A549 (cell line): ENCODE measurements at regions not wholly inside any gene's neighbourhood (a gene's known extent, or its start where the extent isn't known, plus 50 kb on each side); places are given as distances from the start of the nearest gene placed in this dataset.

ENCODE experiments used
- ATAC-seq, 2 experiments: fragments of 200-7000 bp in 1 of 2; fragments of >200 bp in 1 of 2; cut with Nextera tagmentation in 1 of 2; cut with Tn5 transposase in 1 of 2; 3 replicates each; pipeline versions ENCODE4 v1.8.0 to v1.9.1; 2018 to 2020; ENCODE audit warnings: mild to moderate bottlenecking in 1 of 2, moderate library complexity in 1 of 2
- CTCF ChIA-PET: fragments of 300-600 bp; sonication (Branson Sonifier 250); formaldehyde crosslinking; extraction: SDS; loops from one replicate; lab custom pipeline; 2021; ENCODE audit warnings: antibody characterized with exemption, inconsistent platforms; lab: Yijun Ruan, JAX
- POLR2A ChIA-PET: fragments of 350-600 bp; formaldehyde crosslinking; extraction: SDS; loops from one replicate; lab custom pipeline; 2021; ENCODE audit warnings: antibody characterized with exemption, inconsistent platforms; lab: Yijun Ruan, JAX
- DNase-seq, 2 experiments: peaks; one replicate each; pipeline versions ENCODE4 v3.0.0 to v3.0.0-alpha.2; 2011 to 2016; ENCODE audit warnings: low read depth in 1 of 2, low spot score in 1 of 2
- FAIRE-seq: peaks from 2 replicates; lab custom pipeline; 2011; peaks lifted over from hg19 to GRCh38; lab: Jason Lieb, UNC
- H3K27ac ChIP-seq, 2 experiments: fragments of >200 bp; sonication (Bioruptor Twin); formaldehyde crosslinking; 3 replicates each; pipeline ENCODE4 v1.5.1; 2016 to 2017
- H3K4me1 ChIP-seq: fragments of >200 bp; sonication (Bioruptor Twin); formaldehyde crosslinking; 3 replicates; pipeline ENCODE4 v1.6.1; 2016
- H3K4me2 ChIP-seq: fragments of >200 bp; sonication (Bioruptor Twin); formaldehyde crosslinking; 3 replicates; pipeline ENCODE4 v1.6.1; 2016
- H3K4me3 ChIP-seq: fragments of >200 bp; sonication (Bioruptor Twin); formaldehyde crosslinking; 3 replicates; pipeline ENCODE4 v1.5.1; 2016
- H3K9me3 ChIP-seq: fragments of >200 bp; sonication (Bioruptor Twin); formaldehyde crosslinking; 3 replicates; pipeline ENCODE4 v1.6.1; 2016
- BCL3 ChIP-seq: fragments of >200 bp; sonication (Bioruptor Twin); formaldehyde crosslinking; IDR thresholded peaks from 3 replicates; pipeline ENCODE4 v1.6.1; 2016
- CBX2 ChIP-seq: fragments of 200-600 bp; sonication (generic); IDR thresholded peaks from 2 replicates; pipeline ENCODE4 v1.6.1; 2016; ENCODE audit warnings: low read depth, mild to moderate bottlenecking, borderline replicate concordance
- CBX8 ChIP-seq: fragments of 200-600 bp; sonication (generic); IDR thresholded peaks from 2 replicates; pipeline ENCODE4 v1.6.1; 2016
- CHD2 ChIP-seq: fragments of 150-350 bp; IDR thresholded peaks from 2 replicates; pipeline ENCODE4 v1.6.1; 2014; ENCODE audit warnings: low read length; ENCODE audit not compliant: partially characterized antibody
- CHD4 ChIP-seq: fragments of 200-600 bp; sonication (generic); IDR thresholded peaks from 2 replicates; pipeline ENCODE4 v1.6.1; 2016; ENCODE audit warnings: antibody characterized with exemption, mild to moderate bottlenecking, borderline replicate concordance
- EHF ChIP-seq: fragments of 250-450 bp; sonication (Bioruptor Pico); IDR thresholded peaks from 2 replicates; pipeline ENCODE4 v1.5.0; 2020; ENCODE audit warnings: mild to moderate bottlenecking
- FOSL2 ChIP-seq, 2 experiments: fragments of 450-650 bp in 1 of 2; fragments of >200 bp in 1 of 2; sonication (Bioruptor Twin) in 1 of 2; formaldehyde crosslinking; IDR thresholded peaks; 2 replicates each; pipeline versions ENCODE4 v1.5.0 to v1.6.1; 2016 to 2020; ENCODE audit warnings: mild to moderate bottlenecking in 1 of 2, moderate library complexity in 1 of 2
- GATA3 ChIP-seq: IDR thresholded peaks from 2 replicates; pipeline ENCODE4 v1.6.1; 2012; ENCODE audit warnings: borderline replicate concordance
- HEYL ChIP-seq: fragments of 250-450 bp; sonication (Bioruptor Pico); IDR thresholded peaks from 2 replicates; pipeline ENCODE4 v1.8.0; 2021; ENCODE audit warnings: mild to moderate bottlenecking, moderate library complexity
- HOXB13 ChIP-seq: fragments of 250-450 bp; sonication (Bioruptor Pico); IDR thresholded peaks from 2 replicates; pipeline ENCODE4 v1.5.0; 2020; ENCODE audit warnings: low read depth, mild to moderate bottlenecking, moderate library complexity
- JUNB ChIP-seq: fragments of >200 bp; sonication (Bioruptor Twin); formaldehyde crosslinking; IDR thresholded peaks from 2 replicates; pipeline ENCODE4 v1.6.1; 2016
- MAFK ChIP-seq: fragments of 450-650 bp; IDR thresholded peaks from 2 replicates; pipeline ENCODE4 v1.6.1; 2014; ENCODE audit not compliant: partially characterized antibody
- NFE2L2 ChIP-seq: fragments of 150-350 bp; conservative IDR thresholded peaks from 2 replicates; pipeline ENCODE4 v1.6.1; 2014; ENCODE audit warnings: low read length
- PHF8 ChIP-seq: fragments of 200-600 bp; sonication (generic); IDR thresholded peaks from 2 replicates; pipeline ENCODE4 v1.6.1; 2016; ENCODE audit warnings: low read depth, mild to moderate bottlenecking, antibody characterized with exemption, moderate library complexity, borderline replicate concordance
- POLR2A ChIP-seq: IDR thresholded peaks from 2 replicates; pipeline ENCODE4 v1.6.1; 2012; ENCODE audit warnings: mild to moderate bottlenecking, low read length
- RCOR1 ChIP-seq: fragments of 150-350 bp; IDR thresholded peaks from 2 replicates; pipeline ENCODE4 v1.6.1; 2014; ENCODE audit warnings: antibody characterized with exemption, low read length, low read depth
- REST ChIP-seq: fragments of 200-600 bp; sonication (generic); IDR thresholded peaks from 2 replicates; pipeline ENCODE4 v1.6.1; 2016; ENCODE audit warnings: antibody characterized with exemption, mild to moderate bottlenecking, moderate library complexity
- RNF2 ChIP-seq: fragments of 200-600 bp; sonication (generic); IDR thresholded peaks from 2 replicates; pipeline ENCODE4 v1.6.1; 2016; ENCODE audit warnings: low read depth, mild to moderate bottlenecking, antibody characterized with exemption, moderate library complexity, borderline replicate concordance
- SREBF2 ChIP-seq: fragments of 450-650 bp; IDR thresholded peaks from 2 replicates; pipeline ENCODE4 v1.6.1; 2014; ENCODE audit warnings: mild to moderate bottlenecking, moderate library complexity
- TFCP2L1 ChIP-seq: fragments of 250-450 bp; sonication (Bioruptor Pico); IDR thresholded peaks from 2 replicates; pipeline ENCODE4 v1.5.0; 2021; ENCODE audit warnings: mild to moderate bottlenecking
- TP53 ChIP-seq: fragments of 250-450 bp; sonication (Bioruptor Pico); IDR thresholded peaks from 2 replicates; pipeline ENCODE4 v1.5.0; 2021; ENCODE audit warnings: mild to moderate bottlenecking, moderate library complexity
- ZC3H11A ChIP-seq: fragments of 450-650 bp; IDR thresholded peaks from 2 replicates; pipeline ENCODE4 v1.6.1; 2014; ENCODE audit warnings: antibody characterized with exemption, mild to moderate bottlenecking
- ZSCAN20 ChIP-seq: fragments of 250-450 bp; sonication (Bioruptor Pico); IDR thresholded peaks from 2 replicates; pipeline ENCODE4 v1.8.0; 2022; ENCODE audit warnings: mild to moderate bottlenecking, moderate library complexity
- WGBS: methylation state at CpG from one replicate; pipeline ENCODE4 v1.1.6; 2017; ENCODE audit errors: missing lambda C conversion rate; 5-methylcytosine and 5-hydroxymethylcytosine counted together
- TF ChIP-seq, protein P1 (sequence below): IDR thresholded peaks from 2 replicates; pipeline ENCODE4 v1.6.1; 2012
- TF ChIP-seq, protein P2 (sequence below): fragments of >200 bp; sonication (Bioruptor Twin); formaldehyde crosslinking; IDR thresholded peaks from 3 replicates; pipeline ENCODE4 v1.5.1; 2016
- TF ChIP-seq, protein P3 (sequence below): fragments of >200 bp; sonication (Bioruptor Twin); formaldehyde crosslinking; IDR thresholded peaks from 2 replicates; pipeline ENCODE4 v1.6.1; 2016

DNA sequence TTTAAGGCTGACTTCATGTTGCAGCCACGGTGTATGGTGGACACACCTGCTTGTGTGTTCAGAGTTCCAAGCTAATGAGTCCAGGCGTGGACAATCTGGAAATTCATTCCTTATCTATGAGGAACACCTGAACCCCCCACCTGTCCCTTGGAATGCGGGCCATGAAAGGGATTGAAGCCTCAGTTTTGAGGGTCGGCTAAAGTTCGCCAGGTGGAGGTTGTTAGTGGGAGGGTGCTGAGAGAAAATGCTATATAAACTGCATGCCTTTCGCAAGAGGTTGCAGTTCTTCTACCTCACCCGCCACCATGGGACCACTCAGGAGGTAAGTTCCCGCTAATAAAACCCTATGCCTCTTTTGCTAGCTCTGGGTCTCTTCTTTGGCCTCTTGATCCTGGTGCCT, 348.0 kb downstream of the BCL11B start (continued):
- TF ChIP-seq BCL3: no peak
- no peak for TF ChIP-seq CBX2
- TF ChIP-seq HOXB13 (CRISPR knock-in tag): no peak

- 52% methylated on average over 7 of the region's 7 CpGs for WGBS
- CTCF ChIA-PET: no interaction called here
These were observed 346.5 kb downstream of the BCL11B start for GRCh38 chr14:98925354-98926040.

GRCh38 chr14:98926146-98926545, 345.9 kb downstream of the BCL11B start:
- H3K4me1 ChIP-seq: peaks cover 15% of the 10 kb centered on the region
- DNase-seq (no peak), FAIRE-seq (no peak), ATAC-seq (no peak; a peak in 1 of 6 replicates)
- no peak overlapping the region for H3K4me3 ChIP-seq
- ChIA-PET POLR2A (no interaction called here), CTCF (no interaction called here)
- peak overlapping the region; percentile 42 to 74; a peak in 4 of 6 replicates for H3K27ac ChIP-seq
- 70% methylated on average over 7 of the region's 11 CpGs for WGBS
- H3K4me2 ChIP-seq: peak overlapping the region; percentile 22; the same call in 2 of the 3 replicates
- peaks cover 9% of the 10 kb centered on the region; the same call in 2 of the 3 replicates for H3K9me3 ChIP-seq
- TF ChIP-seq RNF2 (no peak), CHD4 (no peak), REST (no peak), CHD2 (no peak), TFCP2L1 (CRISPR knock-in tag) (no peak)
- TF ChIP-seq, protein P1, sequence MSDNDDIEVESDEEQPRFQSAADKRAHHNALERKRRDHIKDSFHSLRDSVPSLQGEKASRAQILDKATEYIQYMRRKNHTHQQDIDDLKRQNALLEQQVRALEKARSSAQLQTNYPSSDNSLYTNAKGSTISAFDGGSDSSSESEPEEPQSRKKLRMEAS: no peak
- TF ChIP-seq, protein P2, sequence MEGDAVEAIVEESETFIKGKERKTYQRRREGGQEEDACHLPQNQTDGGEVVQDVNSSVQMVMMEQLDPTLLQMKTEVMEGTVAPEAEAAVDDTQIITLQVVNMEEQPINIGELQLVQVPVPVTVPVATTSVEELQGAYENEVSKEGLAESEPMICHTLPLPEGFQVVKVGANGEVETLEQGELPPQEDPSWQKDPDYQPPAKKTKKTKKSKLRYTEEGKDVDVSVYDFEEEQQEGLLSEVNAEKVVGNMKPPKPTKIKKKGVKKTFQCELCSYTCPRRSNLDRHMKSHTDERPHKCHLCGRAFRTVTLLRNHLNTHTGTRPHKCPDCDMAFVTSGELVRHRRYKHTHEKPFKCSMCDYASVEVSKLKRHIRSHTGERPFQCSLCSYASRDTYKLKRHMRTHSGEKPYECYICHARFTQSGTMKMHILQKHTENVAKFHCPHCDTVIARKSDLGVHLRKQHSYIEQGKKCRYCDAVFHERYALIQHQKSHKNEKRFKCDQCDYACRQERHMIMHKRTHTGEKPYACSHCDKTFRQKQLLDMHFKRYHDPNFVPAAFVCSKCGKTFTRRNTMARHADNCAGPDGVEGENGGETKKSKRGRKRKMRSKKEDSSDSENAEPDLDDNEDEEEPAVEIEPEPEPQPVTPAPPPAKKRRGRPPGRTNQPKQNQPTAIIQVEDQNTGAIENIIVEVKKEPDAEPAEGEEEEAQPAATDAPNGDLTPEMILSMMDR: no peak

More at GRCh38 chr14:98925354-98926040, 346.5 kb downstream of the BCL11B start:
- H3K9me3 ChIP-seq: peaks cover 9% of the 10 kb centered on the region; the same call in 2 of the 3 replicates
- H3K4me1 ChIP-seq: peaks cover 15% of the 10 kb centered on the region
- ATAC-seq (no peak), DNase-seq (no peak), FAIRE-seq (no peak)
- peak overlapping the region in 1 of 2 experiments; percentile 74; a peak in 2 of 6 replicates for H3K27ac ChIP-seq
- no peak for TF ChIP-seq POLR2A
- no peak for TF ChIP-seq MAFK
- no peak for TF ChIP-seq SREBF2
- TF ChIP-seq CBX8: no peak
- TF ChIP-seq, protein P3, sequence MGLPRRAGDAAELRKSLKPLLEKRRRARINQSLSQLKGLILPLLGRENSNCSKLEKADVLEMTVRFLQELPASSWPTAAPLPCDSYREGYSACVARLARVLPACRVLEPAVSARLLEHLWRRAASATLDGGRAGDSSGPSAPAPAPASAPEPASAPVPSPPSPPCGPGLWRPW: no peak
- no peak for TF ChIP-seq ZC3H11A
- TF ChIP-seq EHF (CRISPR knock-in tag): no peak
- TF ChIP-seq TP53 (CRISPR knock-in tag): no peak
- TF ChIP-seq REST: no peak
- TF ChIP-seq GATA3: no peak
- TF ChIP-seq RCOR1: no peak
- TF ChIP-seq NFE2L2: no peak
- no peak for TF ChIP-seq FOSL2 (IDR thresholded peaks at IDR 0.05)
- no peak for TF ChIP-seq FOSL2 (CRISPR knock-in tag; IDR thresholded peaks at IDR 0.05)
- TF ChIP-seq PHF8: no peak
- no peak for TF ChIP-seq HEYL (CRISPR knock-in tag)
- no peak for TF ChIP-seq ZSCAN20 (CRISPR knock-in tag)
- no peak for TF ChIP-seq JUNB
- no peak for TF ChIP-seq RNF2
- no peak for TF ChIP-seq TFCP2L1 (CRISPR knock-in tag)
- no peak for TF ChIP-seq HOXB13 (CRISPR knock-in tag)
- POLR2A ChIA-PET: no interaction called here
- no peak overlapping the region for H3K4me2 ChIP-seq
- no peak overlapping the region for H3K4me3 ChIP-seq
